IPS-11a (cell line): ENCODE measurements at regions not wholly inside any gene's neighbourhood (a gene's known extent, or its start where the extent isn't known, plus 50 kb on each side); places are given as distances from the start of the nearest gene placed in this dataset.

Experiments used
- H3K4me3 ChIP-seq: one replicate; pipeline ENCODE4 v1.5.1; 2013; ENCODE audit warnings: low read depth, low read length, control low read depth

DNA sequence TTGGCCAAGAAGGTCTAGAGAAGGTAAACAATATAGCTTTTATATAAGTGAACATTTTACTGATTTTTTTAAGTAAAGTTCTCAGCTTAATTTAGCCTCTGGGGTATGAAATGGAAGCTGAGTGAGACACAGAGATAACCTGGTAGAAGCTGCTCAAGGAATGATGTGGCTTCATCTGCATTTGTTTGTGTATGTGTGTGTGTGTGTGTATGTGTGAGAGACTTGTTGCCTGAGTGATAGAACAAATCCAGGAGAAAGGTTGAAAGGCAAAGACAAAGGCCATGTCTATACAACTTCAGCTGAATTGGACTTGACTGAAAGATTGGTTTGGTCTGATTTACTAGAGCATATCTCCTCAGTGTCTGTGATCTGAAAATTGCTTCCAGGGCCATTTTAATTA lies 63.6 kb downstream of the PCDH7 start:
- no peak overlapping the region for H3K4me3 ChIP-seq

DNA sequence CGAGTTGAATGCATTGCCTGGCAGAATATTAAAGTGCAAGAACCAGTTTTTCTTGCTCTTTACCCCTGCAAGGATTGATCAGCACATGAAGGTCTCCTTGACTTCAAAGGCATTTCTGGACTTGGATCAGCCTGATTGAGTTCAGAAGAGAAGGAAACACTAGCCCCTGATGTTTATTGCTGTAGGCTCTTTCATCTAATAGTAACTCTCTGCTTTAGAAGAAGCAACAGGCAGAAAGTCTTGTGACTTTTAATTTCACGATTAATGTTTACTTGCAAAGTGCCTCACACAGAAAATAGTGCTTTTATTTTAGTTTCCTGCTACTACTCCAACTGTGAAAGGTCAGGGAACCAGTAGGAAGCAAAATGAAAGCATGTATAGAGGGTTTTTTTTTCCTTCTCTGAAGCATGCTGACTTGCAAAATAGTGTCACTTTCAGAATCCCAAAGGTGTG lies 69.1 kb downstream of the PCDH7 start:
- no peak overlapping the region for H3K4me3 ChIP-seq

- no peak overlapping the region for H3K4me3 ChIP-seq
Observed at GRCh38 chr4:30790123-30790522, 70.0 kb downstream of the PCDH7 start.

GRCh38 chr4:30790998-30791397 lies 70.8 kb downstream of the PCDH7 start:
- H3K4me3 ChIP-seq: no peak overlapping the region

GRCh38 chr4:30792601-30793000 lies 72.4 kb downstream of the PCDH7 start:
- no peak overlapping the region for H3K4me3 ChIP-seq

- H3K4me3 ChIP-seq: no peak overlapping the region
Observed at GRCh38 chr4:30801876-30802275, 81.7 kb downstream of the PCDH7 start.

DNA sequence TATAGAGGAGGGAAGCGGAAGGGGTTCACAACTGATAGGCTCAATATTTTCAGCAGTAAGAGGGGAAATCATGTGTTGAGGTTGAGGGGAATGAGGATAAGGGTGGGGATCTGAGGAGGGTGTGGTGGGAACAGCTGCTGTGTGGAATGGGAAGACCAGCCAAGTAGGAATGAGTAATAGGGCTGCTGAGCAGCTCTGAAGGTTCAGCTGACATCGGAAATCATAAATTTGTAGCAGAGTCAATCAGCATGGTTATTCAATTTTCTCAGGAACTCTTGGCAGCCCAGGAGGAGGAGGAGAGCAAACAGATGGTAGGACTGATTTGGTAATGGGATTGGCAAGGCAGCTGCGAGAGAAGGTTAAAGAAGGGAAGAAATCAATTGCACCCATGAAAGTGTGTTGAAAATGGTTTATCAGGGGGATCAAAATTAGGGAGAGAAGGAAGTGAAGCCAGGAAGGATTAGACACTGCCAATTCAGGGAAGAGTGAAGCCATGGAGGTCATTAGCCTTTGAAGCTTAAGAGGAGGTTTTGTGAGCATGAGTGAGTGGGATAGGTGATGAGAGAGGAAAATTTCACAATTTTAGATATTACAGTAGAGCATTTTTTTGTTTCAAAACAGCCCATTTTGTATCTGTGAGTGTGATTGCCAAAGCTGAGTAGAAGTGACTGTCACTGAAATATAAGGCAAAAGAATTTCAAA lies 82.6 kb downstream of the PCDH7 start:
- H3K4me3 ChIP-seq: no peak overlapping the region

DNA sequence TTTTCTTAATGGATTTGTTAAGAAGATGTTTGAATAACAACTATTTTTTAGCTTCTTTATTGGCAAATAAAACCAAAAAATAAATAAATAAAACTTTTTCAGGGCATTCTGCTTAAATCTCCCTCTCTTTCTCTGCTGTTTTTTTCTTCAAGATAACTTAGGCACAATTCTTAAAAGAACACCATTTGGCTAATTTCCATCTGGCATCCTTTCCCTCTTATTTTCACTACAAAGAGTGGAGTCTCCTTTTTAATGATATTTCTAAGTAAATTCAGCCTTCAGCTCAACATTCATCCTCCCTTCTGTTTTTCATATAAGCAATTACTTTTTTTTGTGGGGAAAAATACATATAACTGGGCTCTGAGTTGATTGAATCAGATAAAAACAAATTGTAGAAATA lies 88.1 kb downstream of the PCDH7 start:
- H3K4me3 ChIP-seq: no peak overlapping the region

DNA sequence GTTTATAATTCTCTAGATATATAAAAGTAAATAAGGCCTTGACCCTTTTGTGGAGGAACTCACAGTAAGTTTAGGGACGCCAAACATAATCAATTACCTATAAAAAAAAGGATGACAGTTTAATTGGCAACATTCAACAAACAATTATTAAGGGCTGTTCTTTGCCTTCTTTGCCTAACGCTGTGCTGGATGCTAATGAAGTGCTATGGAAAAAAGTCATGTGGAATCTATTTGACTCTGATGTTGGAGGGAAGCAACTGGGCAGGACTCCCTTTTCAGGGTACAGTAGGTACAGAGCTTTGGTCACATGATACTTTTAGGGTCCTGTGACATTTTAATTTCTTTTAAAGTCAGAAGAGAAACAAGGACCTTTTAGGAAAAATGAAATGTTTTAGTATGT lies 91.1 kb downstream of the PCDH7 start:
- no peak overlapping the region for H3K4me3 ChIP-seq

DNA sequence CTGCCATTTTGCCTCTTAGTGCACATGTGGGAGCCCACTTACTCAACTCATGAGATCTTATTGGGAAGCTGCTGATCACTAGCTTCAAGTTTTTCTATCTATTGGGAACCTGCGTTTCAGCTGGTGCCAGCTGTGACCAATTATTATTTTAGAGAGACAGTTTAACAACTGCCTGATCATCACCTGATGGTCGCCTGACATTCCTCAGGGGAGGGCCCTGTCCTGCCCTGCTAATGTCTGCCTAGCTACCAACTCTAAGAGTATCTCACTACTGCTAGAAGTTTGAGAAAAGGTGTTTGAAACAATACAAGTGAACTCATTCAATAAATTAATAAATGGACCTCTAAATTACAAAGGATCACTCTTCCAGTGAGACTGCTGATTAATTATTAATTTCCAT lies 95.5 kb downstream of the PCDH7 start:
- no peak overlapping the region for H3K4me3 ChIP-seq

- H3K4me3 ChIP-seq: no peak overlapping the region
Observed at GRCh38 chr4:30817447-30817846, 97.3 kb downstream of the PCDH7 start.

DNA sequence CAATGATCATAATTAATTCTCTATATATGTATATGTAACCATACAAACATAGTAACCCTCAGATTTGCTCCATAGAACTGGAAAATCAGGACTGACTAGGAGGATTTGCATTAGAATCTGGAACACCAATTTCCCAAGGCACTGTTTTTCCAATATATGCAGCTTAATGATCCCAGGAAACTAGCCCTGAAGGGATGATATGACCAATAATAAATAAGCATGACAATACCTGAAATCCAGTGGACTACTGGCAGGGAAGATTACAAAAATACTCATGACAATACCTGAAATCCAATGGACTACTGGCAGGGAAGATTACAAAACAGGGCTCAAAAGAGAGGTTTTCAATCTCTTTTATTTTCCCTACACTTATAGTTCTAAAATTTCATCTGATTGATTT lies 98.4 kb downstream of the PCDH7 start:
- no peak overlapping the region for H3K4me3 ChIP-seq

GRCh38 chr4:30821275-30821674 lies 101.1 kb downstream of the PCDH7 start:
- H3K4me3 ChIP-seq: no peak overlapping the region

DNA sequence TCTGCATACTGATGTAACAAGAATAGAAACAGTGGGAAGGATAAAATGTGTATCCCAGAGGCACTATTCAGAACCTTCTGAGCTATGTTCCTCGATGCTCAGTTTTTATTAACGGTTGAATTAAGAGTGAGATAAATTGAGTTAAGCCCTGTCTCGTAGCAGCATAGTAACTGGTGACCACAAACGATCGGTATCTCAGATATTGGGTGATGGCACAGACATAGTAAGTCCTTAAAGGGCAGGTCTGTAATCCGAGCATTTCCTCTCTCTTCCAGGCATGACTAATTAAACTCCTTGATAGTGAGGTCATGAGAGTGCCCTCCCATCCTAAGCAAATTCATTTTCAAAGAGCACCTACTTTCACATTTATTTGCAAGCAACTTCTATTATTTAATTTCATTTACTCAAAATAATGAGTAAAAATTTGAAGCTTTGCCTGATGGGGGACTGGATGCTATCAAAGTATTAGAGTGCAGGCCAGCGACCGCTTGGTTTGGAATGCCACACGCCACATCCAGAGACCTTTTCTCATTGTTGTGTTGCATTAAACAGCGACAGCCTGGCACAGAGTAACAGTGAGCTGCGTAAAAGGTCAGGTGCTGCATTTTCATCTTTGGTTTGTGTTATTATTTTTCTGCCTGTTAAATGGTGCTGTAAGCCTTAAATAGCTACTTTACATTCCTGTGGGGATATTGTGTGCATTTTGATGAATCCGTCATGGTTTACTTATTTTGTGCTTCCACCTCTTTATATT lies 101.9 kb downstream of the PCDH7 start:
- H3K4me3 ChIP-seq: no peak overlapping the region

- H3K4me3 ChIP-seq: no peak overlapping the region
Observed at GRCh38 chr4:30822911-30823551, 102.9 kb downstream of the PCDH7 start.

DNA sequence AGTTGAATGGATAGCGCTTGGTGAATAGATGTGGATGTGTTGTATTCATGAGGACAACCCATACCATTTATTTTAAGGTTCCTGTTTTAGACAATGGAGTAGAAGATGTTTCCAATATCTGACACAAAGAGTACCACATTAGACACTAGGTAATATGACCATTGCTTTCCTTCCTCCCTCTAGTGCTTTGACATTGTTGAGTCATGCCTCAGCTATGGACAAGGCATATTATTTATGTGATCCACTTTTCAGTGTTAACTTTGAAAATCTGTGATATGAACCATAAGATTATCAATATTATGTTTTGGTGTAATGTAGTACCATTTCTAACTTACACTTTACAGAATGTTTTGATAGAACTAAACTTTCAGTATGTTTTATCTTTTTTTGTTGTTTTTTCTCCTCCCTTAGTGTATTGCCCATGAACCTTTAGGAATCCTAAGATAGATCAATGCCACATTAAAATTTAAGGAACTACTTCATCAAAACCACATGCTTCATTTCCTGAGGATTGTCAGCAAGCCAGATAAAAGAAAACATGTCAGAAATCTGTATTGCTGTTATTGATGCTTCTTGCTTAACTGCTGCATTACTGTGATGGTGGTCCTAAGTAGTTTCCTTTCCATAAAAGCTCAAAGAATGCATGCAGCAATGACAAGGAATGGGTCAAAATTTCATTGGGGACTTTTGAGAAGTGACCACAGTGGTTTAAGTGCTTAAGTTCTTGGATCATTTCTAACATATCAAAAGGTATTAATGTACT lies 105.0 kb downstream of the PCDH7 start:
- H3K4me3 ChIP-seq: no peak overlapping the region

- H3K4me3 ChIP-seq: no peak overlapping the region
Observed at GRCh38 chr4:30828264-30828926, 108.2 kb downstream of the PCDH7 start.

GRCh38 chr4:30832639-30833038 lies 112.5 kb downstream of the PCDH7 start:
- no peak overlapping the region for H3K4me3 ChIP-seq

- H3K4me3 ChIP-seq: no peak overlapping the region
Observed at GRCh38 chr4:30833206-30833605, 113.0 kb downstream of the PCDH7 start.

GRCh38 chr4:30835044-30835443 lies 114.9 kb downstream of the PCDH7 start:
- no peak overlapping the region for H3K4me3 ChIP-seq

DNA sequence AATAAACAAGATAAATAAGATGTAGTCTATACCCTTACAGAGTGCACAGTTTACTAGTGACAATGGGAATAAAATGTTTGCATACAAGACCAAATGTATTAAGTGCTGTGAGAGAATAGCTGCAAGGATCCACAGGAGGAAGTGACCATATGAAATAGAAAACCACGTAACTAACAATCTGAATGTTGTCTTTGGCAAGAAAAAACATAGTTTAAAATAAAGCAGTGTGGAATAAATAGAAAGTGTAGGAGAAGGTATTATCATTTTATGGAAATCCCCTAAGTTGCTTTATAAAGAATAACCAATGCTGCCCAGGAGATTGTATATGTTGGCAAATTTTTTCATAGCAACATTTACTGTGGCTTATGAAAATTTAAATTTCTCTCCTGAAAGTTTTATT lies 116.1 kb downstream of the PCDH7 start:
- no peak overlapping the region for H3K4me3 ChIP-seq
